ENCODE measurements at regions not wholly inside any gene's neighbourhood (a gene's known extent, or its start where the extent isn't known, plus 50 kb on each side); places are given as distances from the start of the nearest gene placed in this dataset.

DNA sequence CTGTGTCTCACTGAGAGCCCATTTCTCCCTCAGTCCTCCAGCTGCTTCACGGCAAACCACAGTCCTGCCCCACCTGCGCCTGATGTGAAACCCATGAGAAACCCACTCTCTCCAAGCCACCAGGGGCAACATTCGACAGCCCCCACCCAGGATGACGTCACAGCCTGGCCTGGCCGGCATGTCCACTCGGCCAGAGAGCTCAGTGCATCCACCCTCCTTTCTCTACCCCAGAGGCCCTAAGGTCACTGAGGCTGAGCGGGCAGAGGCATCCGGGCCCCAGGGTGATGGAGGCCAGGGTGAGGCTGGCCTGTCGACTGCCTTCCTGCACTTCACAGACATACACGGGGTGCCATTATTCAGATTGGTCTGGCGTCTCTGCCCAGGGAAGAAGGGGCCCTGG is 402.7 kb upstream of the MYT1L start:
- TF ChIP-seq, protein P1, sequence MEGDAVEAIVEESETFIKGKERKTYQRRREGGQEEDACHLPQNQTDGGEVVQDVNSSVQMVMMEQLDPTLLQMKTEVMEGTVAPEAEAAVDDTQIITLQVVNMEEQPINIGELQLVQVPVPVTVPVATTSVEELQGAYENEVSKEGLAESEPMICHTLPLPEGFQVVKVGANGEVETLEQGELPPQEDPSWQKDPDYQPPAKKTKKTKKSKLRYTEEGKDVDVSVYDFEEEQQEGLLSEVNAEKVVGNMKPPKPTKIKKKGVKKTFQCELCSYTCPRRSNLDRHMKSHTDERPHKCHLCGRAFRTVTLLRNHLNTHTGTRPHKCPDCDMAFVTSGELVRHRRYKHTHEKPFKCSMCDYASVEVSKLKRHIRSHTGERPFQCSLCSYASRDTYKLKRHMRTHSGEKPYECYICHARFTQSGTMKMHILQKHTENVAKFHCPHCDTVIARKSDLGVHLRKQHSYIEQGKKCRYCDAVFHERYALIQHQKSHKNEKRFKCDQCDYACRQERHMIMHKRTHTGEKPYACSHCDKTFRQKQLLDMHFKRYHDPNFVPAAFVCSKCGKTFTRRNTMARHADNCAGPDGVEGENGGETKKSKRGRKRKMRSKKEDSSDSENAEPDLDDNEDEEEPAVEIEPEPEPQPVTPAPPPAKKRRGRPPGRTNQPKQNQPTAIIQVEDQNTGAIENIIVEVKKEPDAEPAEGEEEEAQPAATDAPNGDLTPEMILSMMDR (IDR thresholded peaks at IDR 0.05; ENCODE audit: insufficient read depth, missing control alignments), result no peak
- FAIRE-seq (no peak), DNase-seq (ENCODE audit: insufficient read length, low spot score) (no peak)

DNA sequence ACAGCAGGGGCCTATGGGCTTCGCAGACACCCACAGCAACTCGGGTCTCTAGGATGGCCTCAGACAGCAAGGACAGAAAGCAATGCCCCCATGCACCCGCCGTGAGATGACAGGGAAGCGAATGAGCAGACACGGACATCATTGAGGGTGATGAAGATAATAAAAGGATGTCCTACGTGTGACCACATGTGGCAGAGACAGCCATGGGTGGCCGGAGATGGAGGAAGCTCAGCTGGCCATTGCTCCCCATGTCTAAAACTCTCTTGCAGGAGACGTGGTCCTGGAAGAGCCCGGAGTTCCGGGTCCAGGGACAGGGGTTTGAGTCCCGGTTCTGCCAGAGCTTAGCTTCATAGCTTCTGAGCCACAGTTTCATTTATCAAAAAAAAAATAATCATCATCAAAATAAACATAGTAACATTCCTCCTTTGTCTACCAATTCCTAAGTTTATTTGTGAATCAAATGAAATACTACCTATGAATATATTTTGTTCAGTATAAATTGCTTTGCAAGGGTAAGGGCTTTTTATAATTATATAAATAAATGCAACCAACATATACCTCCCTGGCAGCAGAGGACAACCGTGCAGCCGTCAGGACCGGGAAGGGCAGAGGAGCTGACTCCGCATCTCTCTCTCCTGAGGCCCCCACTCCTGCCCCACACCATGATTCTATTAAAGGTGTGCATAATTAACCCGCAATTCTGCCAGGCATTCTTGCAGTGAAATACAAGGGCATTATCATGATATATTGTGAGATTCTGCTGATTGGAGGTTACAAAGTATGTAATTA is 401.4 kb upstream of the MYT1L start:
- FAIRE-seq (no peak), DNase-seq (ENCODE audit: insufficient read length, low spot score) (no peak)
- TF ChIP-seq, protein P1 (IDR thresholded peaks at IDR 0.05; ENCODE audit: insufficient read depth, missing control alignments), result no peak

DNA sequence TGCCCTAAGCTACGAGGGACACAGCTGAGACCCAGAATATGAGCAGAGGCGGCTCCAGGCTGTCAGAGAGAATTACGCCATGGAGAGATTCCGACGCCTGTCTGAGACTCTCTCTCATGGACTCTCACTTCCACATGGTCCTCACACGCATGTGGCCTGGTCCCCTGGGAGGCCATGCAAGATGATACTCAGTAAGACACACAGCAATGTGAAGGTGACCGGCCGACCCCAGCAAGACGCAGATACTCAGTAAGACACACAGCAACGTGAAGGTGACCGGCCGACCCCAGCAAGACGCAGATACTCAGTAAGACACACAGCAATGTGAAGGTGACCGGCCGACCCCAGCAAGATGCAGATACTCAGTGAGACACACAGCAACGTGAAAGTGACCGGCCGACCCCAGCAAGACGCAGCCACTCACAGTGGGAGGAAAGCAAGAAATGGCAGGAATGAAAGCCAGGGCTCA is 400.8 kb upstream of the MYT1L start:
- TF ChIP-seq, protein P1 (IDR thresholded peaks at IDR 0.05; ENCODE audit: insufficient read depth, missing control alignments), result no peak
- DNase-seq (ENCODE audit: insufficient read length, low spot score), result no peak
- no peak for FAIRE-seq

DNA sequence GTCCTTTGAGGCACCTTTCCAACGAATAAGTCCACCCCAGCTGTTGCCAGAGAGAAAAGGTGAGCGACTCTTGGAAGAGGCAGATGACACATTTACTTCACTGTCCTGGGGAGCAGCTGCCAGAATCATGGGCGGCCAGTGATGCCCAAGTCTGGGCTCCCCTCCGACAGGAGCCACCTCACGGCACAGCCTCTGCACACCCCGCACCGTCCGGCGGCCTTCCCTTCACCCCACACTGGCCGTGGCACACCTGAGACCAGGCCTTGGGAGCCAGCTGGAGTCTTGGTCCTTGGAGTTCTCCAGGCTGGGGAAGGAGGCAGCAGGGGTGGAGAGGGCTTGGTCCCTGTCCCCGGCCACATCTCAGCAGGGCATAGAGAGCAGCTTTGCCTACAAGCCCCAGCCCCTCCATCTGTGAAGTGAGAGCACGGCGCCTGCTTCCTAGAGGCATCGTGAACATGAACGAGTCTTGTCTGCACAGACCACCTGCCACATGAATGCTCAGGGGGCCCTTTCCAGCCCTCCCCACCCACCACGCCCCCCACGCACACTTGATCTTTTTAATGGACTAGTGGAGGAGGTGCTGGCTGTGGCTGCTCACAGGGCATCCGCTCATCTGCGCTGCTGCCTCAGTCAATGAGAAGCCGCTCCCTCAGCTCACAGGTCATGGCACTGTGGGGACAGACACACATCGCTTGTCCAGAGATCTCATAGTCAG is 400.2 kb upstream of the MYT1L start:
- TF ChIP-seq, protein P1 (IDR thresholded peaks at IDR 0.05; ENCODE audit: insufficient read depth, missing control alignments), result no peak
- DNase-seq (ENCODE audit: insufficient read length, low spot score) (no peak), FAIRE-seq (no peak)

DNA sequence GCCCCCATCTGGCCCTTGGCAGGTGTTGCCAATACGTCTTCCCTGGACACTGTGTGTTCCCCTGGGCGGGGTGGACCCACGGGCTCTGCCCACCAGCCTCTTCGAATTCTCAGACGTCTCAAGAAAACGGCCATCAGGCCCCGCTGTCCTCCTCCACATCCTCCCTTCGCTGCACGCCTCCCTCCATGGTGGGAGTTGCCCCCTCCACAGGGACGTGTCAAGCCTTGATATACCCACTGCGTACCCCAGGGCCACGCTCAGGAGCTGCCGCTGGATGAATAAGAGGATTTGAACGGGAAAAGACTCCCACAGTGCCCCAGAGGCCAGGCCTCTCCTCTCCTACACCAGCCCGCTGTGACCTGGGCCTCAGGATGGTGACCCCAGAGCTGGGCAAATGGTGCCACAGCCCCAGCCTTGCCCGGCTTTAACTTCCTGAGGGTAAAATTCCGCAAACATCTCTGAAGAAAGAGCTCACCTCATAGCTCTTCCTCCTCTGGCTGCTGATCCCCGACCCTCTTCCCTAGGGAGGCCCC is 399.3 kb upstream of the MYT1L start:
- no peak for DNase-seq (ENCODE audit: insufficient read length, low spot score)
- TF ChIP-seq, protein P1 (IDR thresholded peaks at IDR 0.05; ENCODE audit: insufficient read depth, missing control alignments), result no peak

DNA sequence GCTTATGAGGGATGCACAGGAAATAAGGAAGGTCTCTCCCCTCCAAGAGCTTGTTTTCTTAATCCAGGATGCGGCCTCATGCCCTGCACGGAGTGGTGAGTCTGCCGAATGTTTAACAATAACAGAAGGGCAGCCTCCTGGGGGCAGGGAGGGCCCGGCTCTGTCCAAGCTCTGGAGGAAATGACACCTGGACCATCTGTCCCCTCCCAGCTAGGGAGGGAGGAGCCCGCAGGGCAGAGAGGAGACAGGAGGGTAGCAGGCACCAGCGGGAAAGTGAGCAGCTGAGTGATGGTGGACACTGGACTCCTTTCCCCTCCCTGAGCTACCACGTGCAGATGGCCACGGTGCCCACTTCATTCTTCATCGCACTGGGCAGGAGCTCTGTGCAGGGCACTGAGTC is 398.2 kb upstream of the MYT1L start:
- TF ChIP-seq, protein P1 (IDR thresholded peaks at IDR 0.05; ENCODE audit: insufficient read depth, missing control alignments), result no peak
- FAIRE-seq, result no peak
- no peak for DNase-seq (ENCODE audit: insufficient read length, low spot score)

More for the DNA sequence above, 399.3 kb upstream of the MYT1L start:
- FAIRE-seq, result no peak

Data from D721Med (cell line).